ENCODE measurements at regions not wholly inside any gene's neighbourhood (a gene's known extent, or its start where the extent isn't known, plus 50 kb on each side); places are given as distances from the start of the nearest gene placed in this dataset.

DNA sequence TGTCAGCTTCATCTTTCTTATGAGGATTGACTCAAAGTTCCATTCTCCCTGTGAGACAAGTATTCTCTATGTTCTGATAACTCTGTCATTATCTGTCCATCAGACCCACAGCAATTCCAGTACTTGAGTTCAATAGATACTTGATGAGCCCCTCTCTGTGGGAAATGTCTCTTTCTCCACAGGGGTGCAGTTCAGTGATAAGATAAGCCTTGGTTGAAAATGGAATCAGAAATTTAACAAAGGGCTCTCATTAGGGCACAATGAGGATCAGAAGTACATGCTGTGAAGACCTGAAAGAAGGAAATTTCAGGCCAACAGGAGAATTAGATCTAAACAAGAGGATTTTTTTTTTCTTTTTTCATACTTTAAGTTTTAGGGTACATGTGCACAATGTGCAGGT is 737.3 kb downstream of the MTRR start:
- DNase-seq (ENCODE audit: extremely low read depth in 1 of 2, low read depth in 1 of 2), result no peak

GRCh38 chr5:8611067-8611466 is 742.1 kb downstream of the MTRR start:
- no peak for DNase-seq (ENCODE audit: extremely low read depth in 1 of 2, low read depth in 1 of 2)

GRCh38 chr5:8613078-8613685 is 744.2 kb downstream of the MTRR start:
- no peak for DNase-seq (ENCODE audit: extremely low read depth in 1 of 2, low read depth in 1 of 2)

- no peak for DNase-seq (ENCODE audit: extremely low read depth in 1 of 2, low read depth in 1 of 2)
These were observed 746.4 kb downstream of the MTRR start for GRCh38 chr5:8615142-8615858.

DNA sequence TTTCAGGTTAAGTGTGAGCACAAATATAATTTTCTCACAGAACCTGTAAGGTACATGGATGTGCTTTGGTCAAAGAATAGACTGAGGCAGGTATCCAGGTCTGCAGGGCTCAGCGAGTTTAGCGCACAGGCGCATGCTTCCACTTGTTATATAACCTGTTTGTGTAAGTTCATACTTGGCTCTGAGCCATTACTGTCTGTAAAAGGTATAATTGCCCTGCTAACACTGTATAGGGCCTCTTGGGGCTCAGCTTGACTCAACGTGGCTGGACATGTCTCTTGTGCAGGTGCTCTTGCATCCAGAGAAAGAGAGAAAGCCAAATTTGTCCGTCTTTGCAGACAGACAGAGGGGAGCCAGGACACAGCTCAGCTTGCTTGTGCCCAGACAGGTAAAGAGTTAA is 759.6 kb downstream of the MTRR start:
- no peak for DNase-seq (ENCODE audit: extremely low read depth in 1 of 2, low read depth in 1 of 2)

DNA sequence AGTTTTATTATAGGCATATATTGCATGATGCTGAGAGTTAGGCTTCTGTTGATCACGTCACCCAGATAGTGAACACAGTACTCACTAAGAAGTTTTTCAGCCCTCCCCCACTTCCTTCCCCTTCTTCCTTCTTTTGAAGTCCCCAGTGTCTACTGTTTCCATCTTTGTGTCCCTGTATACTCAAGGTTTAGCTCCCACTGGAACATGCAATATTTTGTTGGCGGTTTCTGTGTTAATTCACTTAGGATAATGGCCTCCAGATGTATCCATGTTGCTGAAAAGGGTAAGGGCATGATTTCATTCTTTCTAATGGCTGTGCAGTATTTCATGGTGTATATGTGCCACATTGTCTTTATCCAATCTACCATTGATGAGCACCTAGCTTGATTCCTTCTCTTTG is 764.3 kb downstream of the MTRR start:
- DNase-seq (ENCODE audit: extremely low read depth in 1 of 2, low read depth in 1 of 2), result no peak

- no peak for DNase-seq (ENCODE audit: extremely low read depth in 1 of 2, low read depth in 1 of 2)
These were observed 764.7 kb downstream of the MTRR start for GRCh38 chr5:8633696-8634095.

DNA sequence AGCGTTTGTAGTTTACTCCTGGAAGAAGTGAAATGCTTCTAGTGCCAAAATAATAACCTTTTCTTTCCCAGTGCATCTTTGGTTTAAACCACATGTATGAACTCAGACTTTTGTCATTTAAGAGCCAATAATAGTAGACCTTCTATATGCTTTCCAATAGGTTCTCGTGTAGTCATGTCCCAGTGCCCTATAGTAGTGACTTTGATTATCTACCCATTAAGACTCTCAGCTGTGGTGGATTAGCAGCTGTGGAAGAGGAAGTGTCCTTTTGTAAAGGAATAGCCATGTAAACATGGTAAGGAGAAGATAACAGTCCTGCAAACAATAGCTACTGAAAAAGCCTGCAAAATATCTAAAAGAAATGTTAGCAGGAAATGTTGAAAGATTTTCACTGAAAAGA is 765.3 kb downstream of the MTRR start:
- no peak for DNase-seq (ENCODE audit: extremely low read depth in 1 of 2, low read depth in 1 of 2)

DNA sequence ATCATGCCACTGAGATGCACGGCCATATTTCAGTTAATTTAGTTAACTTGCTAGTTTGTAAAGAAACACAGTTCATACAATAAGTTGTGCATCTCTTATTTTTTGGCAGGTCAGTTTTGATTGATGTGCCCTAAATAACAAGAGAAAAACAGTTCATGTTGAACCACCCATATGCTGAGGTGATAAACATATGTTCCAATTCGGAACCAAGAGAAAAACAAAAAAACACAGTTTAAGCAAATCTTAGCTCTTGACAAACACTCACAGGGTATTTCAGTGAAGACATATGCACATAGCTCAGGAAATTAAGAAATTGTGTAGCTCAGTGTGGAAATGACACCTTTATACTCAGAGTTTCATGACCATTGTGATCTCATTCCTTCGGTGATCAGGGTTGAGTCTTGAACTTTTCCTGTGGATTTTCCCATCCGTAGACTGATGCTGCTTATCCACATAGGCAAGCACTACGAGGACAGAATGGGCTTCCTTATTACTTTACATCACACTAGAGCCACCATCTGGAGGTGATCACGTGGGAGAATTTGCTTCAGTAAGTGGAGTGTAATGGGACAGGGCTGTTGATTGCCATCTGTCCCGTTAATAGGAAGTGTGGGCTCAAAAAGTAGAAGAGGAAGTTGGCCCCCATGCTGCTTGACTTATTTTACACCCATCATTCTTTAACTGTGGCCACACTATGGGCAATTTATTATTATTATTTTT is 773.0 kb downstream of the MTRR start:
- DNase-seq (ENCODE audit: extremely low read depth in 1 of 2, low read depth in 1 of 2), result no peak

- no peak for DNase-seq (ENCODE audit: extremely low read depth in 1 of 2, low read depth in 1 of 2)
These were observed 775.4 kb downstream of the MTRR start for GRCh38 chr5:8644377-8644776.

- no peak for DNase-seq (ENCODE audit: extremely low read depth in 1 of 2, low read depth in 1 of 2)
These were observed 778.2 kb downstream of the MTRR start for GRCh38 chr5:8647111-8647510.

- no peak for DNase-seq (ENCODE audit: extremely low read depth in 1 of 2, low read depth in 1 of 2)
These were observed 781.2 kb downstream of the MTRR start for GRCh38 chr5:8650186-8650585.

GRCh38 chr5:8660133-8660893 is 791.4 kb downstream of the MTRR start:
- no peak for DNase-seq (ENCODE audit: extremely low read depth in 1 of 2, low read depth in 1 of 2)

- no peak for DNase-seq (ENCODE audit: extremely low read depth in 1 of 2, low read depth in 1 of 2)
These were observed 794.4 kb downstream of the MTRR start for GRCh38 chr5:8663374-8663773.

DNA sequence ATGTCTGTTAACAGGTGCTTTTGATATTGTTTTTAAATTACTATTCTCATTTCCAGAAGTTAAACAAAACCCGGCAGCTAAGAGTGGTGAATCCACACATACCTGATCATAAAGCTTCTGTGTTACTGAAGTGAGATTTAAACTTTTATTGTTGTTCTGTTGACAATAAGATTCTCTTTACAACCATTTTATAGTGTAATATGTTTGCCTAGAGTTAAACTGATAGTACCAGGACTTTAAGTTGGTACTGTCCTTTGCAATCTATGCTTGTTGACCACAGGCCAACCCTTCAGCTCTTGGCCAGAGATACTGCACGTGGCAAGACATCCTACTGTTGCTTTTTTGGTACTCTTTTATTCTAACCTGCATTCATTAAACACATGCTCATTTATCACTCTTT is 806.2 kb downstream of the MTRR start:
- no peak for DNase-seq (ENCODE audit: extremely low read depth in 1 of 2, low read depth in 1 of 2)

GRCh38 chr5:8676695-8677094 is 807.7 kb downstream of the MTRR start:
- DNase-seq (ENCODE audit: extremely low read depth in 1 of 2, low read depth in 1 of 2), result no peak

- DNase-seq (ENCODE audit: extremely low read depth in 1 of 2, low read depth in 1 of 2), result no peak
These were observed 813.4 kb downstream of the MTRR start for GRCh38 chr5:8682381-8682780.

DNA sequence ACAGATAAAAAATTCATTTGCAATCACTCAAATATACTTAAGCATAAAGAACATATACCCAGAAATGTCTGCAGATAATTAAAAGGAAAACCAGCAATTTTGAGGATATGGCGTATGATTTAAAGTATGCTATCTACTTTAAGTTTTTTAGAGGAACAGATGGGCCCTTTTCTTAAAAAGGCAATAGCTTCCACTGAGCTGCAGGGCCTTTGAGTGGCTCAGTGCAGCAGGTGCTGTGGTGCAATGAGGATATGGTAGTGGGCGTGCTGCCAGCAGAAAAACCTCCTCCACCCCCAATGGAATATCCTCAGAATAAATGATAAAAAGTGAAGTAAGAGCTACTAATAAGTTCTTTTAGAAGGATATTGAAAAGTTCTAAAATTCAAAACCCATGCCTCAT is 814.5 kb downstream of the MTRR start:
- no peak for DNase-seq (ENCODE audit: extremely low read depth in 1 of 2, low read depth in 1 of 2)

DNA sequence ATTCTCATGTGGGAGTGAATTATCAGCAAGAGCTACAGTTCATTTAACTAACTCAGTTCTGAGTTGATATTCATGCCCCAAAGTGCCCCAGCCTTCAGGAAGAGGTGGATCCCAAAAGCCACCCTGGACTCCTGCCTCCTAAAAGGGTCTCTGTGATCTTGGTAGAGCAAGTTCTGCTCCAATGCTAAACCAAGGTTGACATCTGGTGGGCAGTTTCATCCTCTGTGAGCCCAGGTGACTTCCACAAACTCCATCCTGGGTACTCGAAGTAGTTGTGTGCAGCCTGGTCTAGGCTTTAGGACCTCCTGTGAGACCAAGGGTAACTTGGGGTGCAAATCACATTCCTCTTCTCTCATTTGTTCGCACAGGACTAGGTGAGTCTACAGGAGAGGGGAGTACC is 816.8 kb downstream of the MTRR start:
- no peak for DNase-seq (ENCODE audit: extremely low read depth in 1 of 2, low read depth in 1 of 2)

GRCh38 chr5:8686707-8687106 is 817.8 kb downstream of the MTRR start:
- no peak for DNase-seq (ENCODE audit: extremely low read depth in 1 of 2, low read depth in 1 of 2)

GRCh38 chr5:8689773-8690172 is 820.8 kb downstream of the MTRR start:
- no peak for DNase-seq (ENCODE audit: extremely low read depth in 1 of 2, low read depth in 1 of 2)

- no peak for DNase-seq (ENCODE audit: extremely low read depth in 1 of 2, low read depth in 1 of 2)
These were observed 822.3 kb downstream of the MTRR start for GRCh38 chr5:8691221-8691620.

All from stimulated activated CD8-positive, alpha-beta memory T cell treated with anti-CD3 and anti-CD28 coated beads, Interleukin-7, amount 100 ng/mL, for 48 hours (primary cell).